ENCODE measurements at regions not wholly inside any gene's neighbourhood (a gene's known extent, or its start where the extent isn't known, plus 50 kb on each side); places are given as distances from the start of the nearest gene placed in this dataset.

DNA sequence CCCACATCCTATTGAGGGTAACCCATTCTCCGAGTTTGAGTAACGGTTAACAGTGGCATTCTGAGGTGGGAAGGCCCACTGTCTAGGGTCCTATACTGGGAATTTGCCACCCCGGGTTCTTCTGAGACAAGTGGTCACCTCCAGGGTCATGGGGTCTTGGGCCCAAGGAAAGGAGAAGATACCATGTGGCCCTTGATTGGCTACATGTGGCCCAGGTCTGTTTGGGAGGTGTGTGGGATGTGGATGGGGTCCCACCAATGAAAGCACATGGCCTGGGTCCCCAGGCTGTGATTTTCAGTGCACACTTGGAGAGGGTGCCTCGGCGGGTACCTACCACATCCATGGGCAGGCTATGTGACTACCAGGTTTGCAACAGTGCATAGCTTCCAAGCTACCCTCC, 214.4 kb downstream of the UBE3A start:
- H3K4me1 ChIP-seq (ENCODE audit: low read depth): no peaks in the 10 kb centered on the region
- DNase-seq (no peak), ATAC-seq (no peak)
- H3K9me3 ChIP-seq: peaks cover 90% of the 10 kb centered on the region
- no peak for TF ChIP-seq CTCF (IDR thresholded peaks at IDR 0.05)
- no peak overlapping the region for H3K4me3 ChIP-seq
- intact Hi-C loops (cut with DNase I, micrococcal nuclease): no loop called here
- H3K36me3 ChIP-seq (ENCODE audit: low read depth): no peaks in the 10 kb centered on the region

DNA sequence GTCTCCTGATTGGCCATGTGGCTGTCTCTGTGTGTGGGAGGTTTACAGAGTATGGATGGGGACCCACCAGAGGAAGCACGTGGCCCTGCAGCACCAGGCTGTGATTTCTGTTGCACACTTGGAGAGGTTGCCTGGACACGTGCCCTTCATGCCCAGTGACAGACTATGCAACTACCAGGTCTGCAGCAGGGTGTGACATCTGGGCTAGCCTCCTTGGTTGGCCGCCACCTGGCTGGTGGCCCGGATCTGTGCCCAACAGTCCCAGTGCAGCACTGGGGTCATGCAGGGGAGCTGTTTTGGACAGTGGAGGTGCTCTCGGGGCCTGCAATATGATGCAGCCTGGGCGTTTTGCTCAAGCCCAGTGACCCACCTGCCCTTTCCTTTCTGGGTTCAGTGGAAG, 212.5 kb downstream of the UBE3A start:
- intact Hi-C loops (cut with DNase I, micrococcal nuclease): no loop called here
- DNase-seq: no peak
- Histone ChIP-seq H3K4me3 (no peak overlapping the region), H3K36me3 (ENCODE audit: low read depth) (no peaks in the 10 kb centered on the region), H3K4me1 (ENCODE audit: low read depth) (no peaks in the 10 kb centered on the region), H3K9me3 (peaks cover 89% of the 10 kb centered on the region)
- TF ChIP-seq CTCF (IDR thresholded peaks at IDR 0.05): no peak
- ATAC-seq: no peak

DNA sequence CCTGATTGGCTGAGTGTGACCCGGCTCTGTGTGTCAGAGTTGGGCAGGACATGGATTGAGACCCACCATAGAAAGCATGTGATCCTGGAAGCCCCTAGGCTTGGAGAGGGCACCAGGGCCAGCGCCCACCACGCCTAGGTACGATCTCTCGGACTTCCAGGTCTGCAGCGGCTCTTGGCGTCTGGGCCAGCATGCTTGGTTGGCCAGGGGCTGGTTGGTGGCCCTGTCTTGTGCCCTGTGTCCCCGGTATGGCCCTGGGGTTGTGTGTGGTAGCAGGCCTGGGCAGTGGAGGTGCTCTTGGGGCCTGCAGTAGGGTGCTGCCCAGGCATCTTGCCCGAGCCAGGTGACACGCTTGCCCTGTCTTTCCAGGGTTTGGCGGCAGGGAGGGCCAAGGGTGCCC, 210.6 kb downstream of the UBE3A start:
- H3K36me3 ChIP-seq (ENCODE audit: low read depth): no peaks in the 10 kb centered on the region
- H3K4me3 ChIP-seq: no peak overlapping the region
- intact Hi-C loops (cut with DNase I, micrococcal nuclease): no loop called here
- H3K4me1 ChIP-seq (ENCODE audit: low read depth): no peaks in the 10 kb centered on the region
- no peak for TF ChIP-seq CTCF (IDR thresholded peaks at IDR 0.05)
- ATAC-seq: no peak
- no peak for DNase-seq
- peaks cover 96% of the 10 kb centered on the region for H3K9me3 ChIP-seq

DNA sequence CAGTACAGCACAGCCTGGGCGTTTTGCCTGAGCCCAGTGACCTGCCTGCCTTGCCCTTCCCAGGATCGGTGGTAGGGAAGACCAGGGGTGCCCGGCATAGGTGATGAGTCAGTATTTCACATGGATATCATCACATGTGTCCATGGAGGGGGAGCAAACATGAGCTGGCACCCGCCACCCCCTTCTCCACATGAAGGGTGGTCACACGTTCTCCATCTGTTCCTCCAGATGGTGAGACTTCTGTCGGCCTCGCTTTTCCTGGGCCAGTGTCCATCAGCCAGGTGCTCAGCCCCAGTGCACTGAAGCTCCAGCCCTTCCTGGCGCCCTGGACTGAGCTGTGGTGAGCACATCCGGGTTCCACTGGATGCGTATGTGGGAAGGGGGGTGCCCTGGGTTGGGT, 208.4 kb downstream of the UBE3A start:
- intact Hi-C loops (cut with DNase I, micrococcal nuclease): no loop called here
- no peaks in the 10 kb centered on the region for H3K4me1 ChIP-seq (ENCODE audit: low read depth)
- H3K36me3 ChIP-seq (ENCODE audit: low read depth): no peaks in the 10 kb centered on the region
- DNase-seq (no peak), ATAC-seq (no peak)
- no peak overlapping the region for H3K4me3 ChIP-seq
- no peak for TF ChIP-seq CTCF (IDR thresholded peaks at IDR 0.05)
- H3K9me3 ChIP-seq: peaks cover 97% of the 10 kb centered on the region

DNA sequence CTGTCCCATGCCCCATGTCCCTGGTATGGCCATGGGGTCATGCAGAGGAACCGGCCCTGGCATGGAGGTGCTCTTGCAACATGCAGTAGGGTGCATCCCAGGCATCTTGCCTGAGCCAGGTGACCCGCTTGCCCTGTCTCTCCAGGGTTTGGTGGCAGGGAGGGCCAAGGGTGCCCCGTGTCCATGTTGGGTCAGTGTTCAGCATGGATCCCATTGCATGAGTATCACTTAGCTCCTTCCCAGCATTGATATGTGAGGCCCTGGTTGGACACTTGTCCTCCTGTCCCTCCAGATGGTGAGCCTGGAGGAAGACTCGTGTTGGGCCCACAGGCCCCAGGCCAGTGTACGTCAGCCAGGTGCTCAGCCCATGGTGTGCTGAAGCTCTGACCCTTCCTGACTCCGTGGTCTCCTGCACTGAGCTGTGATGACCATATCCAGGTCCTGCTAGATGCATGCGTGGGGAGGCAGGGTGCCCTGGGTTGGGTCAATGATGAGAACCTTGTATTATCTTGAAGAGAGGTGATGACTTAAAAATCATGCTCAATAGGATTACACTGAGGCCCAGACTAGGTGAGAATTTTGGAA, 205.0 kb downstream of the UBE3A start:
- no peaks in the 10 kb centered on the region for H3K4me1 ChIP-seq (ENCODE audit: low read depth)
- no peaks in the 10 kb centered on the region for H3K36me3 ChIP-seq (ENCODE audit: low read depth)
- ATAC-seq (no peak), DNase-seq (no peak)
- peaks cover 95% of the 10 kb centered on the region for H3K9me3 ChIP-seq
- intact Hi-C loops (cut with DNase I, micrococcal nuclease): no loop called here
- no peak for TF ChIP-seq CTCF (IDR thresholded peaks at IDR 0.05)
- no peak overlapping the region for H3K4me3 ChIP-seq

- no peaks in the 10 kb centered on the region for H3K36me3 ChIP-seq (ENCODE audit: low read depth)
- DNase-seq (no peak), ATAC-seq (no peak)
- no peaks in the 10 kb centered on the region for H3K4me1 ChIP-seq (ENCODE audit: low read depth)
- H3K4me3 ChIP-seq: no peak overlapping the region
- intact Hi-C loops (cut with DNase I, micrococcal nuclease): no loop called here
- no peak for TF ChIP-seq CTCF (IDR thresholded peaks at IDR 0.05)
- peaks cover 95% of the 10 kb centered on the region for H3K9me3 ChIP-seq
Observed at GRCh38 chr15:25234831-25235230, 204.0 kb downstream of the UBE3A start.
